ENCODE measurements at regions not wholly inside any gene's neighbourhood (a gene's known extent, or its start where the extent isn't known, plus 50 kb on each side); places are given as distances from the start of the nearest gene placed in this dataset.

- no peaks in the 10 kb centered on the region for H3K27me3 ChIP-seq
- 72% methylated on average over 2 of the region's 2 CpGs for WGBS
- TF ChIP-seq POLR2A (IDR thresholded peaks at IDR 0.05; ENCODE audit: low read depth) = no peak
- no peak for TF ChIP-seq POLR2AphosphoS5 (IDR thresholded peaks at IDR 0.05)
- intact Hi-C loops (cut with DNase I) = no loop called here
- no peaks in the 10 kb centered on the region for H3K4me1 ChIP-seq
- DNase-seq (ENCODE audit: extremely low spot score) = no peak
- no peak overlapping the region for H3K27ac ChIP-seq (replicated peaks in 1 of 4)
- H3K36me3 ChIP-seq = no peaks in the 10 kb centered on the region
- H3K9me3 ChIP-seq = no peaks in the 10 kb centered on the region
- no peak overlapping the region for H3K4me3 ChIP-seq
Measured at GRCh38 chr15:87420017-87420416, 836.5 kb downstream of the NTRK3 start.

GRCh38 chr15:87419344-87419743 lies 837.2 kb downstream of the NTRK3 start:
- Histone ChIP-seq H3K4me1 (no peaks in the 10 kb centered on the region), H3K4me3 (no peak overlapping the region)
- intact Hi-C loops (cut with DNase I) = no loop called here

GRCh38 chr15:87416591-87417257 lies 839.8 kb downstream of the NTRK3 start:
- no peak for DNase-seq (ENCODE audit: extremely low spot score)
- Histone ChIP-seq H3K4me1 (no peaks in the 10 kb centered on the region), H3K27me3 (no peaks in the 10 kb centered on the region), H3K36me3 (no peaks in the 10 kb centered on the region), H3K9me3 (no peaks in the 10 kb centered on the region), H3K27ac (replicated peaks in 1 of 4) (no peak overlapping the region), H3K4me3 (no peak overlapping the region)
- 68% methylated on average over 5 of the region's 5 CpGs for WGBS
- intact Hi-C loops (cut with DNase I) = no loop called here
- TF ChIP-seq EP300 (IDR thresholded peaks at IDR 0.05) = no peak
- TF ChIP-seq POLR2AphosphoS5 (IDR thresholded peaks at IDR 0.05) = no peak
- TF ChIP-seq CTCF (IDR thresholded peaks at IDR 0.05) = no peak
- TF ChIP-seq POLR2A (IDR thresholded peaks at IDR 0.05; ENCODE audit: low read depth) = no peak

More at GRCh38 chr15:87419344-87419743, 837.2 kb downstream of the NTRK3 start:
- H3K9me3 ChIP-seq = no peaks in the 10 kb centered on the region
- no peak overlapping the region for H3K27ac ChIP-seq (replicated peaks in 1 of 4)
- TF ChIP-seq EP300 (IDR thresholded peaks at IDR 0.05) (no peak), CTCF (IDR thresholded peaks at IDR 0.05) (no peak), POLR2A (IDR thresholded peaks at IDR 0.05; ENCODE audit: low read depth) (no peak), POLR2AphosphoS5 (IDR thresholded peaks at IDR 0.05) (no peak)
- H3K27me3 ChIP-seq = no peaks in the 10 kb centered on the region
- H3K36me3 ChIP-seq = no peaks in the 10 kb centered on the region
- DNase-seq (ENCODE audit: extremely low spot score) = no peak
- WGBS = 94% methylated on average over 1 of the region's 1 CpG

DNA sequence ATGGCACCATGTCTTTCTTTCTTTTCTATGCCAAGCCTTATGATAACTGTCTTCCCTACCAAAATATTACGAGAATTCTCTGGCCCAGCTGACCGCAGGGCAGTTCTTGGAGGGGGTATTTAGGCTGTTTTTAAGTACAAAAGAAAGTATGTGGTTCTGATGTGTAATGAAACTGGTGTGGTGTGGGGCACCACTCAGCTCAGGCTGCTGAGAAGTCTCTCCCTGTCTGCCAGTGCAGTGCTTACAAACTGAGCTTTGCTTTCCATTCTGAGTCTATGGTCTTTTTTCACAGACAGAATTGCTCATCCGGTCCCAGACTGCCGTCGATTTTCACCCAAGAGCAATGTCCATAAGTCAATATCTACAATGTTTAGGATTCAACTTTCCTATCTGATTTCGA lies 847.6 kb downstream of the NTRK3 start:
- Histone ChIP-seq H3K9me3 (no peaks in the 10 kb centered on the region), H3K4me3 (no peak overlapping the region), H3K4me1 (no peaks in the 10 kb centered on the region), H3K36me3 (no peaks in the 10 kb centered on the region), H3K27me3 (no peaks in the 10 kb centered on the region), H3K27ac (replicated peaks in 1 of 4) (no peak overlapping the region)
- 78% methylated on average over 6 of the region's 6 CpGs for WGBS
- DNase-seq (ENCODE audit: extremely low spot score) = no peak
- TF ChIP-seq CTCF (IDR thresholded peaks at IDR 0.05) (no peak), POLR2AphosphoS5 (IDR thresholded peaks at IDR 0.05) (no peak)
- intact Hi-C loops (cut with DNase I) = no loop called here

DNA sequence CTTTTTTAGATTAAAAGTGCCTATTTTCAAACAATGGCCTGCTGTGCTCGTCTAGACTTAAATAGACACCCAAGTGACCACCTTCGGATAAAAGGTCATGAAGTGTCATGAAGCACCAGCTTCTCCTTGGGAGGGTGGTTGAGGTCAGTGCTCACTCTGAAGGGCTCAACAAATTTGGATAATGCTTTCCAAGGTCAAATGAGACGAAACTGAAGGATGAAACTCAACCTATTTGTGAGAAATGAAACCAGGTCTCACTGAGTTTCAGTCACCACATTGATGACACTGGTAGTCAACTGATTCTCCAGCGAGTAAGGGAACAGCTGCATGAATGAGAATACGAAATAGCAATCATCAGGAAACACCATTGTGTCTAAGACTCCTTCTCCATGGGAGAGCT lies 852.6 kb downstream of the NTRK3 start:
- DNase-seq (ENCODE audit: extremely low spot score) = no peak
- Histone ChIP-seq H3K4me1 (no peaks in the 10 kb centered on the region), H3K27ac (replicated peaks in 1 of 4) (no peak overlapping the region), H3K4me3 (no peak overlapping the region), H3K9me3 (no peaks in the 10 kb centered on the region), H3K36me3 (no peaks in the 10 kb centered on the region), H3K27me3 (no peaks in the 10 kb centered on the region)
- intact Hi-C loops (cut with DNase I) = no loop called here
- no peak for TF ChIP-seq EP300 (IDR thresholded peaks at IDR 0.05)
- TF ChIP-seq CTCF (IDR thresholded peaks at IDR 0.05) = no peak
- TF ChIP-seq POLR2A (IDR thresholded peaks at IDR 0.05; ENCODE audit: low read depth) = no peak
- TF ChIP-seq POLR2AphosphoS5 (IDR thresholded peaks at IDR 0.05) = no peak
- 78% methylated on average over 5 of the region's 5 CpGs for WGBS
